NCI-H82 treated with DMSO at 0.1 percent for 48 hours (cell line): ENCODE measurements at regions not wholly inside any gene's neighbourhood (a gene's known extent, or its start where the extent isn't known, plus 50 kb on each side); places are given as distances from the start of the nearest gene placed in this dataset.

Experiments
- DNase-seq: peaks from one replicate; lab custom pipeline; 2025; ENCODE audit not compliant: unreplicated experiment; lab: John Stamatoyannopoulos, UW

- DNase-seq, result no peak
These were observed 1403.5 kb upstream of the PABPC4L start for GRCh38 chr4:135605076-135605475.

DNA sequence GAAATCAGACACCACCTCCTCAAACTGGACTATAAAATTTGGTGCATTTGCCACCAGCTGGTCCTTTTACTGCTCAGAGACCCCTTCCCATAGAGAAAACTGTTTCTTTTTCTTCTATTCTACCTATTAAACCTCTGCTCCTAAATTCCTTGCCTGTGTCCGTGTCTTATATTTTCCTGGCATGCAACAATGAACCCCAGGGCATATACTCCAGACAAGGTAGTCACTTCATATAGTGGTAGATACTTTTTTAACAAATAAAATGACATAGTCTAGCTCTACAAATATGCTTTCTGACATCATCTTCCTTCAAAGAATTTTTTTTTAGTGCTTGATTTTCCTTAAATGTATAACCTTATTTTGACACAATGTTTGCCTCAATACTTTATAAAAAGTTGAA lies 1402.9 kb upstream of the PABPC4L start:
- DNase-seq, result no peak

DNA sequence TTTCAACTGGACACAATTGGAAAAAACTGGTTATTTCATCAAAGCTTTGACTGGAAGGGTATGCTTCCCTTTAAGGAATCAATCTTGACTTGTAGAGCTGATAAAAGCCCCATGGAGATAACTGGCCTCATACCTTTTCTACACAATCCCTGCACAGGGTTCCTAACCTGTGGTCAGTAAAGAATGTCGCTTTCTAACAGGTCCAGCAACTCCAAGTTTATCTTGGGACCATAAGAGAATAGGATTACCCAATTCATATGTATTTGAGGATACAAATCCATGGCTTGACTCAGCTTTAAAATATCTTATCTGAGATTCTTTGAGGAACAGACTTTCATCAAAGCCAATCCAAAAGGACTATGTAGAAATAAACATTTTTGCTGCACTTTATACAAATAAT lies 1399.8 kb upstream of the PABPC4L start:
- no peak for DNase-seq

DNA sequence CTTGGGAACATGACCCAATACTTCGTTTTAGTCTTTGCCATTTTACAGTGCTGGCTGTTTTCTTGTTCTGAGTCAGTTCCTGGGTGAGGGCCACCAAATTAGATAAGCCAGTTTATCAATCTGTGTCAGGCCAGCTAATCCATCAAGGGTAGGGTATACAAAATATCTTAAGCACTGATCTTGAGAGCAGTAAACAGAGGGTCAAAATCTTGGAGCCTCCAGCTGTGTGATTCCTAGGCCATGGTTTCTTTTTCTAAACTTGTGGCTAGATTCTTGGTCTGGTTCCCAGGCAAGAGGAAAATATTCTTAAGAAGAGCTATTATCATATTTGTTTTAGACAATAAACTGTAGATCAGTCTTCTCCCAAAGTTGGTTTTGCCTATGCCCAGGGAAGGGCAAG lies 1396.6 kb upstream of the PABPC4L start:
- DNase-seq, result no peak

DNA sequence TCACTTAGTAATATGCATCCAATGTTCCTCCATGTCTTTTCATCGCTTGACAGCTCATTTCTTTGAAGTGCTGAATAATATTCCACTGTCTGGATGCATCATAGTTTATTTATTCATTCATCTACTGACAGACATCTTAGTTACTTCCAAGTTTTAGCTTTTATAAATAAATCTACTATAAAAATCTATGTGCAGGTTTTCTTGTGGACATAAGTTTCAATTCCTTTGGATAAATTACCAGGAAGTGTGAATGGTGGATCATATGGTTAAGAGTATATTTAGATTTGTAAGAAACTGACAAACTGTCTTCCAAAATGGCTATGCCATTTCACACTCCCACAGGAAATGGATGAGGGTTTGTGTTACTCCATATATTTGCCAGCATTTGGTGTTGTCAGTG lies 1392.9 kb upstream of the PABPC4L start:
- DNase-seq, result no peak

DNA sequence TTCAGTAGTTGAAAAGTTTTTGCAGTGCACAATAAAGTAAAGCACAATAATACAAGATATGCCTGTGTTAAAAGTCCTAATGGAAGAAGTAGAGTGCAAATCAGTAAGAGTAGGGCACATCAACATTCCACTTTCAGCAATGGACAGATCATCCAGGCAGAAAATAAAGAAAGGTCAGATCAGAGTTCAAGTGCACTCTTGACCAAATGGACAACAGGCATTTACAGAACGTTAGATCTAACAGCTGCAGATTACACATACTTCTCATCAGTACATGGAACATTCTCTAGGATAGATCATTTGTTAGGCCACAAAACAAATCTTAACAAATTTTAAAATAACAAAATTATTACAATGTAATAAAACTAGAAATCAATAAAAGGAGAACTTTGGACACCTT lies 1373.5 kb upstream of the PABPC4L start:
- no peak for DNase-seq

- no peak for DNase-seq
These were observed 1371.7 kb upstream of the PABPC4L start for GRCh38 chr4:135573251-135573650.

GRCh38 chr4:135564090-135564489 lies 1362.5 kb upstream of the PABPC4L start:
- DNase-seq, result no peak

GRCh38 chr4:135553213-135553612 lies 1351.6 kb upstream of the PABPC4L start:
- DNase-seq, result no peak

DNA sequence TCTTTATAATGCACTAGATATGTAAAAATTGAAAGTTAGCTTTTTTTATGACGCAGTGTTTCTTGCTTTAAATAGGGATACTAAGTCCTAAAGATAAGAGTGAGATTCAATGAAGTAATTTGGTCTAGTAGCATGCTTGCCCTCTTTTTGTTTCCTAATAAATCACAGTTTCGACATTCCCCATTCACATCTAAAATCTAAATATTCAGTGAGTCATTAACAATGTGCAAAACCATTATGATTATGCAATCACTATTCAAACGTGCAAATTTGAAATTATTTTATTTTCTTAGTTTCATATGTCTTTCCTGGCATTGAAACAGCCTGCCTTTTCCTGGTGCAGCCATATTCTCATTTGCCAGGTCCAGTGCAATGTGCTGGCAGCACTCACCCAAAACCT lies 1350.5 kb upstream of the PABPC4L start:
- no peak for DNase-seq

DNA sequence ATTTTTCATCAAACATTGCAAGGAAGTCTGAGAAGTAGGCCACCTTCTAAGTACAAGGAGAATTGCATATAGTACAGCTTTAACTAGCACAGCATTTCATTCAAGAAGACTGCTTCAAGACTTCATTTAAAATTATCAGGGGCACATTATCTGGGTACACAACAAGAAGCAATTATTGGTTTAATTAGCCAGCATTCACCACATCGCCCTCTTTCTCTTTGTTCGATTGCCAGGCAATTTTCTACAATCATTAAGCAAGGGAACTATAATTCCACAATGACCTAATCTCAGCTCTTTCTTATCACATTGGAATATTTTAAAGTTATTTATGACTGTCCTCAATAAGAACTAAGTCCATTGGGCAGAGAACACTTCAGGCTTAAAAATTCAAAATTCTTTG lies 1347.1 kb upstream of the PABPC4L start:
- DNase-seq, result no peak

DNA sequence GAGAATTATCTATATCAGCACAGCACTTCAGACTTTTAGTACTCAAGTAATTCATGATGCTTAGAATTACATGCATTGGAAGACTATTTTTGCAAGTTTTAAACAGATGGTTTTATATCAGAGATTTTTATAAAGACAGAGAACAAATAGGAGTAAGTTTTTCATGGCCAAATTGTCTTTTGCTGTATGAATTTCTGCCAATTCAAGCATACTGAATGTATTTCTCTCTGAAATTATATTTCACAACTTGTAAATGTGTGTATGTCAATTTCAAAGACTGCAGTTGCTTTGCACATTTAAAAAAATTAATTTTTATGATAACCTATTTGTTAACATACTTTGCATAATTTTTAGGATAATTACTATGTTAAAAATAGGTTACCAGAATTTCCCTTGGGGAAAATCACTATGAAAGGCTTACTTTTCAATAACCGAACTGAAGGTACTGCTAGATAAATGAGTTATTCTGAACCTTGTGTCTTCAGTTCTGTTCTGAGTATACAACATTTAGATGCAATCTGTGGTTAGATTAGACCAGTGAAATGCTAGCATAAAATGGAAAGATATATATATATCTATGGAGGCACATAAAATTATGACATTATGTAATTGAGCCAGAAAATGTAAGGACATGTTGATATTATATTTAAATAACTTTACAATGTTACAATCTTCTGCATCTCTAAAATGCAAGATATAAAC lies 1344.2 kb upstream of the PABPC4L start:
- no peak for DNase-seq

DNA sequence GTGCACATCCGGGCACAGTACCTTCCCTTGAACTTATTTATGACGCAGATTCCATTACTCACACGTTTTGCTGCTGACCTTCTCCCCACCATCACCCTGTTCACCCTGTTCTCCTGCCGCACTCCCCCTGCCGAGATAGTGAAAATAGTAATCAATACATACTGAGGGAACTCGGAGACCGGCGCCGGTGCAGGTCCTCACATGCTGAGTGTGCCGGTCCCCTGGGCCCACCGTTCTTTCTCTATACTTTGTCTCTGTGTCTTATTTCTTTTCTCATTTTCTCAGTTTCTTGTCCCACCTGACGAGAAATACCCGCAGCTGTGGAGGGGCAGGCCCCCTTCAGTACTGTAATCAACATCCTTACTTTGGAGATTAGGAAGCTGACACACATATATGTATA lies 1337.1 kb upstream of the PABPC4L start:
- DNase-seq, result no peak

- no peak for DNase-seq
These were observed 1331.5 kb upstream of the PABPC4L start for GRCh38 chr4:135533053-135533452.

DNA sequence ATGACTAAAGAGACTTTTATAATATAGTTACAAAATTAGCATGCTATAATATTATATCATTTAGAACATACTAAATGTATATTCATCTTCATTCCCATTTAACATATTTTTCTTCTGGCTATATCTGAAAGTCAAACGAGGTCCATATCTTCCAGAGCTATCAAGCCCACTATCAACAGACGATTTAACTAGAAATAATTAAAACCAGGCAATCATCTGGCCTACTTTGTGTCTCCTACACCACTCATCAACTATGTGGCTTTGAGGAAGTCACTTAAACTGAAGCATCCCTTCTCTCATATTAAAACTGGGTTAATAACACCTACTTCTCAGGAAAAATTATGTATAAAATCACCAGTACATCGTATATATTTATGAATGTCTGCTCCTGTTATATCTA lies 1330.5 kb upstream of the PABPC4L start:
- no peak for DNase-seq

DNA sequence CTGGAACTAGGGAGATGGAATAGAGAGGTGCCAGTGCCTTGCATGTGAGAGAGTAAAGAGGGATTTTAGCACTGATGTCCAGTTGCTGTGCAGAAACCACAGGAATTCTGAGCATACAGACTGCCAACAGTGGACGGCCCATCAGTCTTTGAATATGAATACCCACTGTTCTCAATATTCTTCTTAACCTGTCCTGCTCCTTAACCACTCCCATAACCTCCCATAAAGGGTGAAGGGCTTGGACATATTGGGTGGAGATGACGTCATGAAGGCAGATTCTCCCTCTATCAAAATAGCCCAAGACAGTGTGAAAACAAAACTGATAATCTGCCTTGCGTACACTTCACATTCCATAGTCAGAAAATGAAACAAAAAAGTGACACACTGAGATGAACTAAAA lies 1313.7 kb upstream of the PABPC4L start:
- DNase-seq, result no peak

- DNase-seq, result no peak
These were observed 1309.0 kb upstream of the PABPC4L start for GRCh38 chr4:135510582-135510981.

GRCh38 chr4:135508006-135508714 lies 1306.6 kb upstream of the PABPC4L start:
- no peak for DNase-seq

- no peak for DNase-seq
These were observed 1296.1 kb upstream of the PABPC4L start for GRCh38 chr4:135497563-135498152.

DNA sequence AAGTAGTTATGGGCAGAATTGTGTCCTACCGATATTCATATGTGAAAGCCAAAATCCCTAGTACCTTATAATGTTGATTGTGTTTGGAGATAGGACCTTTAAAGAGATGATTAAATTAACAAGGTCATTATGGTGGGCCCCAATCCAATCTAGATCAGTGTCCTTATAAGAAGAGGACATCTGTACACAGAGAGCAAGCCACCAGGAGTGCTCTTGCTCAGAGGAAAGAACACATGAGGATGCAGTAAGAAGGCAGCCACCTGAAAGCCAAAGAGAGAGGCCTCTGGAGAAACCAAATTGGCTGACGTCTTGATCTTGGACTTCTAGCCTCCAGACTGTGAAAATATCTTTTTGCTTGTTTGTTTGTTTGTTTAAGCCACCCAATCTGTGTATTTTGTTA lies 1290.8 kb upstream of the PABPC4L start:
- DNase-seq, result peak; percentile 14

DNA sequence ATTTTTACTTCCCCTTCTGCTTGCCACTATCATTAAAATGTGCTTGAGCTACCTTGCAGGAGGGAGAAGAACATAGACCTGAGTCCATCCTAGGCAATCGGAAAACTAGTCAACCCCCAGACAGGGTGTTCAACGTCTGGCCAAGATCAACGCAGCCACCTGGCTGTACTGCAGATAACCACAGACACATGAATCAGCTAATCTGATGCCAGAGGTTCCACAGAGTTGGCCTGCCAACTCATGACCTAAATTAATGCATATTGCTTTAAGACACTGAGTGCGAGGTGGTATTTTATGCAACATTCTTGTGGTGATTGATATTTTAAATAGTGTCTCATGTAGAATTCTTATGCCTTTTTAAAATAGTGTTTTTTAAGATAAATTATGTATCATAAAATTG lies 1283.8 kb upstream of the PABPC4L start:
- no peak for DNase-seq

DNA sequence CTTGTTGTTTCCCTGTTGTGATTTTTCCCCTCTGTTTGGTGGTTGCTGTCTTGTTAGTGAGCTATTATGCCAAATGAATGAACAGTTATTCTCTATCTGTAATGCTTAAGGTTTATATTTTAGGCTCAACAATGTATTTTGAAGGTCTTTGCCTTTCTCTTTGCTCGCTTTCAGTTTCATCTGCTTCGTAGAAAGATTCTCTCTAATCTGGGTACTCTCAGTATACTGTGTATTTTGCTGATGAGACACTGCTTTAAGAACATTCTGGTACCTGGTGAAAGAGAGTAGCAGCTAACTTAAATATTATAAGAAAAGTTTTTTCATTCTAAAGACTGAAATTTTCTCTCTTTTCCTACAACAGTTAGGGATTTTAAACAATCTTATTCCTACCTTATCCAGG lies 1274.7 kb upstream of the PABPC4L start:
- no peak for DNase-seq

GRCh38 chr4:135464311-135464710 lies 1262.7 kb upstream of the PABPC4L start:
- no peak for DNase-seq
